ENCODE measurements at regions not wholly inside any gene's neighbourhood (a gene's known extent, or its start where the extent isn't known, plus 50 kb on each side); places are given as distances from the start of the nearest gene placed in this dataset.

- TF ChIP-seq CTCF (IDR thresholded peaks at IDR 0.05) (no peak), ZFX (IDR thresholded peaks at IDR 0.05; ENCODE audit: borderline replicate concordance) (no peak)
Measured at GRCh38 chr2:83578405-83578804, 880.7 kb downstream of the SUCLG1 start.

Data from 22Rv1 (cell line).